IMR-90 (cell line): ENCODE measurements at regions not wholly inside any gene's neighbourhood (a gene's known extent, or its start where the extent isn't known, plus 50 kb on each side); places are given as distances from the start of the nearest gene placed in this dataset.

Experiments used
- BHLHE40 ChIP-seq: fragments of 150-350 bp; IDR thresholded peaks from 2 replicates; pipeline ENCODE4 v1.6.1; 2016; ENCODE audit warnings: mild to moderate bottlenecking, low read depth, low read length
- CEBPB ChIP-seq: IDR thresholded peaks from 2 replicates; pipeline ENCODE4 v1.6.1; 2012; ENCODE audit warnings: low read depth, low read length, improper control_type of control experiment
- CTCF ChIP-seq: conservative IDR thresholded peaks from 2 replicates; pipeline ENCODE4 v1.5.1; 2012; ENCODE audit warnings: mild to moderate bottlenecking, low read depth, low read length, improper control_type of control experiment
- FOS ChIP-seq: fragments of 150-350 bp; IDR thresholded peaks from 2 replicates; pipeline ENCODE4 v1.6.1; 2016; ENCODE audit warnings: low read depth, low read length
- MAFK ChIP-seq: IDR thresholded peaks from 2 replicates; pipeline ENCODE4 v1.6.1; 2012; ENCODE audit warnings: low read depth, low read length, improper control_type of control experiment
- MAZ ChIP-seq: IDR thresholded peaks from 2 replicates; pipeline ENCODE4 v1.6.1; 2012; ENCODE audit warnings: low read depth, mild to moderate bottlenecking, low read length, improper control_type of control experiment, moderate library complexity, borderline replicate concordance
- POLR2A ChIP-seq: IDR thresholded peaks from 2 replicates; pipeline ENCODE4 v1.6.1; 2012; ENCODE audit warnings: mild to moderate bottlenecking, low read depth, low read length
- RCOR1 ChIP-seq: IDR thresholded peaks from 2 replicates; pipeline ENCODE4 v1.6.1; 2012; ENCODE audit warnings: mild to moderate bottlenecking, low read length, improper control_type of control experiment; ENCODE audit not compliant: insufficient replicate concordance
- RFX5 ChIP-seq: IDR thresholded peaks from 2 replicates; pipeline ENCODE4 v1.8.0; 2012; ENCODE audit warnings: low read depth, mild to moderate bottlenecking, low read length, moderate library complexity
- USF2 ChIP-seq: fragments of 150-350 bp; IDR thresholded peaks from 2 replicates; pipeline ENCODE4 v1.6.1; 2017; ENCODE audit warnings: mild to moderate bottlenecking, antibody characterized with exemption, low read length, low read depth

GRCh38 chr6:139705284-139705683 is 330.8 kb upstream of the CITED2 start:
- TF ChIP-seq CTCF (no peak), POLR2A (no peak), BHLHE40 (no peak), RCOR1 (no peak), USF2 (no peak), MAFK (no peak), FOS (no peak), RFX5 (no peak), MAZ (no peak), CEBPB (no peak)
